Breast epithelium (tissue), 4 donors: ENCODE measurements at regions not wholly inside any gene's neighbourhood (a gene's known extent, or its start where the extent isn't known, plus 50 kb on each side); places are given as distances from the start of the nearest gene placed in this dataset.

Source experiments
- DNase-seq, 2 donors: peaks; one replicate each; pipeline ENCODE4 v3.0.0-alpha.2; 2019; ENCODE audit warnings: low spot score in 2 of 2
- H3K27ac ChIP-seq, 2 donors: fragments of 200-600 bp; sonication (generic) in 1 of 2; one replicate each; pipeline ENCODE4 v1.5.1; 2016 to 2019; ENCODE audit warnings: mild to moderate bottlenecking in 1 of 2
- H3K27me3 ChIP-seq, 2 donors: fragments of 200-600 bp; sonication (generic) in 1 of 2; one replicate each; pipeline versions ENCODE4 v1.5.1 to v1.6.0; 2017 to 2019; ENCODE audit warnings: control low read depth in 1 of 2, mild to moderate bottlenecking in 1 of 2
- H3K36me3 ChIP-seq: fragments of 200-600 bp; one replicate; pipeline ENCODE4 v1.5.1; 2019
- H3K4me1 ChIP-seq, 2 donors: fragments of 200-600 bp; sonication (generic); one replicate each; pipeline ENCODE4 v1.5.1; 2016 to 2019; ENCODE audit warnings: control low read depth in 1 of 2
- H3K4me3 ChIP-seq, 3 donors: fragments of 200-600 bp; sonication (generic); 1 replicate in 2 of 3; 2 replicates in 1 of 3; pipeline ENCODE4 v1.5.1; 2016 to 2019; ENCODE audit warnings: mild to moderate bottlenecking in 3 of 3, moderate library complexity in 2 of 3
- H3K9me3 ChIP-seq, 2 donors: fragments of 200-600 bp; sonication (generic) in 1 of 2; one replicate each; pipeline ENCODE4 v1.5.1; 2016 to 2019; ENCODE audit warnings: control low read depth in 1 of 2
- CTCF ChIP-seq, 3 donors: fragments of 450-650 bp; IDR thresholded peaks; one replicate each; pipeline ENCODE4 v1.5.1; 2016 to 2017; ENCODE audit warnings: antibody characterized with exemption in 3 of 3, mild to moderate bottlenecking in 3 of 3, moderate library complexity in 3 of 3
- POLR2A ChIP-seq: fragments of 450-650 bp; IDR thresholded peaks from one replicate; pipeline ENCODE4 v1.6.1; 2016; ENCODE audit warnings: antibody characterized with exemption, mild to moderate bottlenecking, moderate library complexity
- POLR2AphosphoS5 ChIP-seq, 3 donors: sonication (generic); formaldehyde crosslinking; IDR thresholded peaks; one replicate each; pipeline ENCODE4 v1.6.1; 2017; ENCODE audit warnings: antibody characterized with exemption in 3 of 3
- intact Hi-C: fragments of 100-400 bp; cut with DNase I; formaldehyde crosslinking; loops from one replicate; pipeline ENCODE4 v1.15.1; 2023; ENCODE audit warnings: low total_unique reads

GRCh38 chr3:165513715-165514701 is 317.8 kb upstream of the SLITRK3 start:
- no peak for DNase-seq
- H3K36me3 ChIP-seq: no peaks in the 10 kb centered on the region
- H3K27me3 ChIP-seq: no peaks in the 10 kb centered on the region
- H3K27ac ChIP-seq: no peak overlapping the region
- H3K4me3 ChIP-seq: no peak overlapping the region
- TF ChIP-seq POLR2AphosphoS5 (IDR thresholded peaks at IDR 0.05): no peak
- no peak for TF ChIP-seq POLR2A
- no peak for TF ChIP-seq CTCF (IDR thresholded peaks at IDR 0.05)
- intact Hi-C loops: no loop called here
- H3K9me3 ChIP-seq: no peaks in the 10 kb centered on the region
- H3K4me1 ChIP-seq: no peaks in the 10 kb centered on the region

GRCh38 chr3:165507576-165507975 is 311.4 kb upstream of the SLITRK3 start:
- H3K4me3 ChIP-seq: no peak overlapping the region
- H3K4me1 ChIP-seq: no peaks in the 10 kb centered on the region
- TF ChIP-seq POLR2A (no peak), CTCF (IDR thresholded peaks at IDR 0.05) (no peak), POLR2AphosphoS5 (IDR thresholded peaks at IDR 0.05) (no peak)
- peaks cover 0 to 6% of the 10 kb centered on the region in 2 donors for H3K9me3 ChIP-seq
- no peaks in the 10 kb centered on the region for H3K36me3 ChIP-seq
- no peak for DNase-seq
- intact Hi-C loops: no loop called here
- H3K27ac ChIP-seq: no peak overlapping the region
- no peaks in the 10 kb centered on the region for H3K27me3 ChIP-seq

- Histone ChIP-seq H3K27me3 (no peaks in the 10 kb centered on the region), H3K4me3 (no peak overlapping the region), H3K27ac (no peak overlapping the region), H3K9me3 (peaks cover 0 to 6% of the 10 kb centered on the region in 2 donors), H3K36me3 (no peaks in the 10 kb centered on the region), H3K4me1 (no peaks in the 10 kb centered on the region)
- TF ChIP-seq POLR2A: no peak
- no peak for TF ChIP-seq POLR2AphosphoS5 (IDR thresholded peaks at IDR 0.05)
- no peak for TF ChIP-seq CTCF (IDR thresholded peaks at IDR 0.05)
- intact Hi-C loops: no loop called here
- DNase-seq: no peak
Observed at GRCh38 chr3:165507060-165507459, 310.9 kb upstream of the SLITRK3 start.

GRCh38 chr3:165505657-165506056 is 309.5 kb upstream of the SLITRK3 start:
- Histone ChIP-seq H3K4me1 (no peaks in the 10 kb centered on the region), H3K9me3 (peaks cover 0 to 6% of the 10 kb centered on the region in 2 donors), H3K36me3 (no peaks in the 10 kb centered on the region), H3K27me3 (no peaks in the 10 kb centered on the region), H3K27ac (no peak overlapping the region), H3K4me3 (no peak overlapping the region)
- no peak for TF ChIP-seq POLR2A
- TF ChIP-seq CTCF (IDR thresholded peaks at IDR 0.05): no peak
- no peak for TF ChIP-seq POLR2AphosphoS5 (IDR thresholded peaks at IDR 0.05)
- DNase-seq: no peak
- intact Hi-C loops: no loop called here

GRCh38 chr3:165504554-165504953 is 308.4 kb upstream of the SLITRK3 start:
- peaks cover 0 to 6% of the 10 kb centered on the region in 2 donors for H3K9me3 ChIP-seq
- no peak for DNase-seq
- intact Hi-C loops: no loop called here
- H3K4me3 ChIP-seq: no peak overlapping the region
- no peak overlapping the region for H3K27ac ChIP-seq
- H3K4me1 ChIP-seq: no peaks in the 10 kb centered on the region
- H3K27me3 ChIP-seq: no peaks in the 10 kb centered on the region
- no peaks in the 10 kb centered on the region for H3K36me3 ChIP-seq
- no peak for TF ChIP-seq CTCF (IDR thresholded peaks at IDR 0.05)
- no peak for TF ChIP-seq POLR2A
- no peak for TF ChIP-seq POLR2AphosphoS5 (IDR thresholded peaks at IDR 0.05)
